ENCODE measurements at regions not wholly inside any gene's neighbourhood (a gene's known extent, or its start where the extent isn't known, plus 50 kb on each side); places are given as distances from the start of the nearest gene placed in this dataset.

DNA sequence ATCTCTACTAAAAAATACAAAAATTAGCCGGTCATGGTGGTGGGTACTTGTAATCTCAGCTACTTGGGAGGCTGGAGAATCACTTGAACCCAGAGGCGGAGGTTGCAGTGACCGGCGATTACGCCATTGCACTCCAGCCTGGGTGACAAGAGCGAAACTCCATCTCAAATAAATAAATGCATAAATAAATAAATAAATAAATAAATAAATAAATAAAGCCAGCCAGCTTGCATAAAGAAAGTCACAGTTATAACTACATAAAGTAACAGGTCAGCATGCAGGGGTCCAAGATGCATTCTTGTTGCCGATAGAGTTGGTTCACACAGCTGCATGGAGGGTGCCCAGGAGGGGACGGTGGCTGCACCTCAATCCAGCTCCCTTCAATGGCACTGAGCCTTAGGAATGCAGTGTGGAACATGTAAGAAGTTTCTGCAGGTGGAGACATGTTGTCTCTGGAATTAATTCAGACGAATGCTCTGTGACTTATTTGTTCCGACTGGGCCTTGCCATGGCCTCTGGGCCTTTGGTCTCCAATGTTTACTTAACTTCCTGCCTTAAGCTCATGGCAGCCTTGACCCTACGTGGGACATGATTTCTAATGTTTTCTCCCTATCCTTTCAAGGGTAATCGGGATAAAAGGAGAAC lies 159.6 kb upstream of the PRKCQ start:
- H3K27me3 ChIP-seq (ENCODE audit: control insufficient read depth in 3 of 3, insufficient read depth in 3 of 3, low read depth in 1 of 3, low read length in 3 of 3) = peaks cover 0 to 7% (median 0%) of the 10 kb centered on the region in 3 experiments

DNA sequence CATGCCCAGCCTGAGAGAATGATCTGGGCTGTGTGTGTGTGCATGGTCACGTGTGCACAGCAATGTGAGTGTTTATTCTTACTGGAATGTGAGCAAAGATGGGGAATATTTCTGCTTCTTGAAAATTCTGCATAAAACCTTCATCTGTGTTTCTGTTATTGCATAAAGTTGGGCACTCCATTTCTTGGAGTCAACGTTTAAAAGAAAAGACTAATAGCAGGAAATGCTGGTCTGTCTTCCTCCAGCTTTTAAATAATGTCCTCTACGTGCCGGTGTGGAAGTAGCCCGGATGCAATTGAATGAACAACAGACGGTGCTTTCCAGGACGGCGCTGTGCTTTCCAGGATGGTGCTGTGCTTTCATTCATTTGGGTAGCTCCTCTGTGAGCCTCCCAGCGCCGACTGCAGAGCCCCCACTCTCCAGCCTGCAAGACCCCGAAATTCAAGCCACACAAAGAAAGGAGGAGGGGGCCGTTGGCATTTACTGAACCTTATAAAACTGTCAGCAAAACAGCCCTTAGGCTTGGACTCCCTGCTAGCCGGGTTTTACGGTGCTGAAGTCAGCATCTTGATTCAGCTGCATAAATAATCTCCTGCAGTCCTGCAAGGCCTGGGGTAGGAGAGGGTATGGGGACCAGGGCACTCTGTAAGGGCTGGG lies 158.2 kb upstream of the PRKCQ start:
- no peak overlapping the region for H2BK15ac ChIP-seq (ENCODE audit: low read length)
- no peak overlapping the region for H2AK5ac ChIP-seq (ENCODE audit: low read depth, low read length)
- H3K4me3 ChIP-seq (ENCODE audit: low read length in 2 of 2) = peak overlapping the region in 1 of 2 donors; percentile 4
- H3K9ac ChIP-seq (ENCODE audit: low read depth, low read length, poor library complexity) = no peak overlapping the region
- H3K27ac ChIP-seq (replicated peaks; ENCODE audit: low read length) = no peak overlapping the region
- H4K91ac ChIP-seq (ENCODE audit: low read depth, low read length, poor library complexity) = no peak overlapping the region
- H3K14ac ChIP-seq (ENCODE audit: low read length) = no peak overlapping the region
- H3K27me3 ChIP-seq (ENCODE audit: control insufficient read depth in 3 of 3, insufficient read depth in 3 of 3, low read depth in 1 of 3, low read length in 3 of 3) = peaks cover 0 to 7% (median 0%) of the 10 kb centered on the region in 3 experiments
- H3K4me1 ChIP-seq (ENCODE audit: control insufficient read depth in 2 of 2, insufficient read depth in 1 of 2, low read depth in 1 of 2, low read length in 2 of 2) = peaks cover 0 to 6% of the 10 kb centered on the region in 2 donors
- no peak overlapping the region for H3K4ac ChIP-seq (ENCODE audit: low read length)
- H3K18ac ChIP-seq (ENCODE audit: low read length) = no peak overlapping the region
- H4K8ac ChIP-seq (ENCODE audit: low read depth, low read length) = no peak overlapping the region
- H3K23ac ChIP-seq (ENCODE audit: low read depth, low read length, poor library complexity) = no peak overlapping the region
- H2BK12ac ChIP-seq (ENCODE audit: low read length) = no peak overlapping the region
- no peak overlapping the region for H2BK120ac ChIP-seq (ENCODE audit: low read depth, low read length)
- no peaks in the 10 kb centered on the region for H3K79me1 ChIP-seq (ENCODE audit: low read depth, low read length)
- no peaks in the 10 kb centered on the region for H3K36me3 ChIP-seq (replicated peaks in 1 of 2; ENCODE audit: control insufficient read depth in 2 of 2, insufficient read depth in 2 of 2, low read length in 2 of 2)
- H2BK5ac ChIP-seq (ENCODE audit: low read length) = no peak overlapping the region
- no peak overlapping the region for H3K4me2 ChIP-seq (ENCODE audit: insufficient read depth, low read length, poor library complexity, severe bottlenecking)
- H2AFZ ChIP-seq (ENCODE audit: low read length) = peak overlapping the region; percentile 75
- no peak for DNase-seq (ENCODE audit: low spot score)
- H3K9me3 ChIP-seq (replicated peaks in 1 of 2; ENCODE audit: control insufficient read depth in 2 of 2, insufficient read depth in 1 of 2, low read depth in 1 of 2, low read length in 2 of 2) = no peaks in the 10 kb centered on the region
- WGBS, 2 donors (ENCODE audit: extremely low coverage in 2 of 2, insufficient read length in 2 of 2, insufficient replicate concordance in 1 of 2) = no CpG with 5 or more reads among the region's 14 CpGs

More for the DNA sequence above, 159.6 kb upstream of the PRKCQ start:
- H3K4ac ChIP-seq (ENCODE audit: low read length) = no peak overlapping the region
- no peaks in the 10 kb centered on the region for H3K9me3 ChIP-seq (replicated peaks in 1 of 2; ENCODE audit: control insufficient read depth in 2 of 2, insufficient read depth in 1 of 2, low read depth in 1 of 2, low read length in 2 of 2)
- no peak overlapping the region for H3K4me2 ChIP-seq (ENCODE audit: insufficient read depth, low read length, poor library complexity, severe bottlenecking)
- no peak overlapping the region for H3K4me3 ChIP-seq (ENCODE audit: low read length in 2 of 2)
- no peak overlapping the region for H3K14ac ChIP-seq (ENCODE audit: low read length)
- DNase-seq (ENCODE audit: low spot score) = no peak
- no peak overlapping the region for H3K23ac ChIP-seq (ENCODE audit: low read depth, low read length, poor library complexity)
- H2BK12ac ChIP-seq (ENCODE audit: low read length) = no peak overlapping the region
- no peak overlapping the region for H2AK5ac ChIP-seq (ENCODE audit: low read depth, low read length)
- no peak overlapping the region for H3K9ac ChIP-seq (ENCODE audit: low read depth, low read length, poor library complexity)
- H3K79me1 ChIP-seq (ENCODE audit: low read depth, low read length) = no peaks in the 10 kb centered on the region
- H4K8ac ChIP-seq (ENCODE audit: low read depth, low read length) = no peak overlapping the region
- H3K18ac ChIP-seq (ENCODE audit: low read length) = no peak overlapping the region
- H3K27ac ChIP-seq (replicated peaks; ENCODE audit: low read length) = no peak overlapping the region
- WGBS, 2 donors (ENCODE audit: extremely low coverage in 2 of 2, insufficient read length in 2 of 2, insufficient replicate concordance in 1 of 2) = no CpG with 5 or more reads among the region's 12 CpGs
- no peak overlapping the region for H4K91ac ChIP-seq (ENCODE audit: low read depth, low read length, poor library complexity)
- H2BK15ac ChIP-seq (ENCODE audit: low read length) = no peak overlapping the region
- no peak overlapping the region for H2BK5ac ChIP-seq (ENCODE audit: low read length)
- H2BK120ac ChIP-seq (ENCODE audit: low read depth, low read length) = no peak overlapping the region
- H3K36me3 ChIP-seq (replicated peaks in 1 of 2; ENCODE audit: control insufficient read depth in 2 of 2, insufficient read depth in 2 of 2, low read length in 2 of 2) = no peaks in the 10 kb centered on the region
- peaks cover 0 to 6% of the 10 kb centered on the region in 2 donors for H3K4me1 ChIP-seq (ENCODE audit: control insufficient read depth in 2 of 2, insufficient read depth in 1 of 2, low read depth in 1 of 2, low read length in 2 of 2)
- H2AFZ ChIP-seq (ENCODE audit: low read length) = no peak overlapping the region

DNA sequence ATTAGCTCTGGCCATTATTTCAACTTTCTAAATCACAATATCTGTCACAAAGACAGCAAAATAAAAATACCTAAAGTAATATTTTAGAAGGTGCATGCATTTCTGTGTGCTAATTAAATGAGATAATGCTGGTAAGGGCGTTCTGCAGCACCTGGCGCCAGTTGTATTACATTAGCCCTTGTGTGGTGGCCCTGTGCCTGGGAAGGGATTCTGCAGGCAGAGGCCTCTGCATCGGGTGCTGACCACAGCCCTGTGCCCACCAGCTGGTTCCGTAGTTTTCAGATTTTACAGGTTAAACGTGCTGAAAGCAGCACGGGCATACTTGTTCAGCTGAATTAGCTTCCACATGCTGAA lies 157.7 kb upstream of the PRKCQ start:
- Histone ChIP-seq H3K9me3 (replicated peaks in 1 of 2; ENCODE audit: control insufficient read depth in 2 of 2, insufficient read depth in 1 of 2, low read depth in 1 of 2, low read length in 2 of 2) (no peaks in the 10 kb centered on the region), H3K27ac (replicated peaks; ENCODE audit: low read length) (no peak overlapping the region), H3K4me1 (ENCODE audit: control insufficient read depth in 2 of 2, insufficient read depth in 1 of 2, low read depth in 1 of 2, low read length in 2 of 2) (peaks cover 0 to 6% of the 10 kb centered on the region in 2 donors), H2BK120ac (ENCODE audit: low read depth, low read length) (no peak overlapping the region), H3K23ac (ENCODE audit: low read depth, low read length, poor library complexity) (no peak overlapping the region), H3K36me3 (replicated peaks in 1 of 2; ENCODE audit: control insufficient read depth in 2 of 2, insufficient read depth in 2 of 2, low read length in 2 of 2) (no peaks in the 10 kb centered on the region), H4K91ac (ENCODE audit: low read depth, low read length, poor library complexity) (no peak overlapping the region), H2BK12ac (ENCODE audit: low read length) (no peak overlapping the region), H3K4me3 (ENCODE audit: low read length in 2 of 2) (peak overlapping the region in 1 of 2 donors; percentile 4), H2BK5ac (ENCODE audit: low read length) (no peak overlapping the region), H3K18ac (ENCODE audit: low read length) (no peak overlapping the region), H3K14ac (ENCODE audit: low read length) (no peak overlapping the region), H2AFZ (ENCODE audit: low read length) (no peak overlapping the region), H3K79me1 (ENCODE audit: low read depth, low read length) (no peaks in the 10 kb centered on the region), H3K4me2 (ENCODE audit: insufficient read depth, low read length, poor library complexity, severe bottlenecking) (no peak overlapping the region), H4K8ac (ENCODE audit: low read depth, low read length) (no peak overlapping the region), H3K9ac (ENCODE audit: low read depth, low read length, poor library complexity) (no peak overlapping the region), H2AK5ac (ENCODE audit: low read depth, low read length) (no peak overlapping the region), H3K4ac (ENCODE audit: low read length) (no peak overlapping the region), H2BK15ac (ENCODE audit: low read length) (no peak overlapping the region), H3K27me3 (ENCODE audit: control insufficient read depth in 3 of 3, insufficient read depth in 3 of 3, low read depth in 1 of 3, low read length in 3 of 3) (peaks cover 0 to 7% (median 0%) of the 10 kb centered on the region in 3 experiments)
- no peak for DNase-seq (ENCODE audit: low spot score)
- no CpG with 5 or more reads among the region's 6 CpGs for WGBS, 2 donors (ENCODE audit: extremely low coverage in 2 of 2, insufficient read length in 2 of 2, insufficient replicate concordance in 1 of 2)

DNA sequence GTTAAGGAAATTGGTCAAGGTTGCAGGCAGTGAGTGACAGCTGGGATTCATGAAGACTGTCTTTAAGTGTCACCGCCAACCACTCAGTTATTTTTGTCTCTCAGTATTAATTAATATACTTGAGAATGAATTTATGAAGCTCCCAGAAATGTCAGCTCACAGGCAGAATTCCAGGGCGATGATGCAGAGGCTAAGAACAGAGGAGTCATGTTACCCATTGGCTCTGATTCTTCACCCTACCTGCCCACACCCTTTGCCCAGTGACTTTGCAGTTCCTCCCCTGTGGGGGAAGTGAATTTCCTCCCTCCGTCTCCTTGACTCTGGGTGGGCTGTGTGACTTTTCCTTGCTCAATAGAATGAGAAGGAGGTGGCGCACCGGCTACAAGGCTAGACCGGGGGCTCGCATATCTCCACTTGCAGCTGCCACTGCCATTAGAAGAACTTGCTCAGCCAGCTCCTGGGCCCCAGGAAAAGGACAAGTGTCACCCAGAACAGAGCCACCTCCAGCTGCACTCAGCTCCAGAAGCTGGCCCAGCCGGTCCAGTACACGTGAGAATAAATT lies 157.1 kb upstream of the PRKCQ start:
- Histone ChIP-seq H3K14ac (ENCODE audit: low read length) (no peak overlapping the region), H3K9me3 (replicated peaks in 1 of 2; ENCODE audit: control insufficient read depth in 2 of 2, insufficient read depth in 1 of 2, low read depth in 1 of 2, low read length in 2 of 2) (no peaks in the 10 kb centered on the region), H4K91ac (ENCODE audit: low read depth, low read length, poor library complexity) (no peak overlapping the region), H3K4me1 (ENCODE audit: control insufficient read depth in 2 of 2, insufficient read depth in 1 of 2, low read depth in 1 of 2, low read length in 2 of 2) (peaks cover 0 to 6% of the 10 kb centered on the region in 2 donors), H3K36me3 (replicated peaks in 1 of 2; ENCODE audit: control insufficient read depth in 2 of 2, insufficient read depth in 2 of 2, low read length in 2 of 2) (no peaks in the 10 kb centered on the region), H3K9ac (ENCODE audit: low read depth, low read length, poor library complexity) (no peak overlapping the region), H2AK5ac (ENCODE audit: low read depth, low read length) (no peak overlapping the region), H3K27ac (replicated peaks; ENCODE audit: low read length) (no peak overlapping the region), H3K27me3 (ENCODE audit: control insufficient read depth in 3 of 3, insufficient read depth in 3 of 3, low read depth in 1 of 3, low read length in 3 of 3) (peaks cover 0 to 7% (median 0%) of the 10 kb centered on the region in 3 experiments), H3K23ac (ENCODE audit: low read depth, low read length, poor library complexity) (no peak overlapping the region), H2AFZ (ENCODE audit: low read length) (no peak overlapping the region), H2BK120ac (ENCODE audit: low read depth, low read length) (no peak overlapping the region), H3K4ac (ENCODE audit: low read length) (no peak overlapping the region), H3K79me1 (ENCODE audit: low read depth, low read length) (no peaks in the 10 kb centered on the region), H4K8ac (ENCODE audit: low read depth, low read length) (no peak overlapping the region), H2BK12ac (ENCODE audit: low read length) (no peak overlapping the region), H2BK5ac (ENCODE audit: low read length) (no peak overlapping the region), H3K18ac (ENCODE audit: low read length) (no peak overlapping the region), H3K4me3 (ENCODE audit: low read length in 2 of 2) (no peak overlapping the region), H2BK15ac (ENCODE audit: low read length) (no peak overlapping the region), H3K4me2 (ENCODE audit: insufficient read depth, low read length, poor library complexity, severe bottlenecking) (no peak overlapping the region)
- no CpG with 5 or more reads among the region's 9 CpGs for WGBS, 2 donors (ENCODE audit: extremely low coverage in 2 of 2, insufficient read length in 2 of 2, insufficient replicate concordance in 1 of 2)
- no peak for DNase-seq (ENCODE audit: low spot score)

Measured in neuronal stem cell (in vitro differentiated cells).